Chondrocyte (in vitro differentiated cells): ENCODE measurements at regions not wholly inside any gene's neighbourhood (a gene's known extent, or its start where the extent isn't known, plus 50 kb on each side); places are given as distances from the start of the nearest gene placed in this dataset.

Experiments
- DNase-seq: peaks from one replicate; pipeline ENCODE4 v3.0.0; 2021; ENCODE audit warnings: mixed read lengths, low spot score
- H3K27ac Mint-ChIP-seq: one replicate; pipeline ENCODE4 v1.8.0; 2021; ENCODE audit warnings: mild to moderate bottlenecking, moderate library complexity, mixed read lengths; ENCODE audit not compliant: unreplicated experiment
- H3K27me3 Mint-ChIP-seq: 2 replicates; pipeline ENCODE4 v1.8.0; 2021; ENCODE audit warnings: low read depth, mixed read lengths
- H3K36me3 Mint-ChIP-seq: 2 replicates; pipeline ENCODE4 v1.8.0; 2021; ENCODE audit warnings: low read depth, mixed read lengths
- H3K4me1 Mint-ChIP-seq: 2 replicates; pipeline ENCODE4 v1.8.0; 2021; ENCODE audit warnings: low read depth, mild to moderate bottlenecking, mixed read lengths
- H3K4me3 Mint-ChIP-seq: one replicate; pipeline ENCODE4 v1.8.0; 2021; ENCODE audit warnings: mild to moderate bottlenecking, moderate library complexity, mixed read lengths; ENCODE audit not compliant: unreplicated experiment
- H3K9me3 Mint-ChIP-seq: 2 replicates; pipeline ENCODE4 v1.8.0; 2021; ENCODE audit warnings: low read depth, mixed read lengths
- TF ChIP-seq, protein P1 (sequence below): fragments of 200-600 bp; sonication (generic); IDR thresholded peaks from 2 replicates; pipeline ENCODE4 v1.5.0; 2021; ENCODE audit warnings: antibody characterized with exemption, mild to moderate bottlenecking, moderate library complexity

DNA sequence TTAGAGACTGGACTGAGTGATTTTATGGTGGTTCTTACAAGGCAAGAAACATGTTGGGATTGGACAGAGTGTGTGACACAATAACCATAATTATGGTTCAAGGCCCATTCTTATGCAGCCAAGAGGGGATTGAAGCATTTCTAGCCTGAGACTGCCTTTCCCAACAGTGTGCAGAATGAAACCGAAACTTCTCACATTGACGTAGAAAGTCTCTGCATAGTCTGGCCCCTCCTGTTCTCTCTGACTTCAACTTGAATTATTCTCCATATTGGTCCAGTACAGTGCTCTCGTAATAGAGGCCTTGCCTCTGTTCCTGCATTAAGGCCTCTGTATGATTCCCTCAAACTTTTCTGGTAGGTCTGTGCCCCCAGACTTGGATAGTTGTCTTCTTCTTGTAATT is 138.3 kb downstream of the DIPK2A start:
- TF ChIP-seq, protein P1, sequence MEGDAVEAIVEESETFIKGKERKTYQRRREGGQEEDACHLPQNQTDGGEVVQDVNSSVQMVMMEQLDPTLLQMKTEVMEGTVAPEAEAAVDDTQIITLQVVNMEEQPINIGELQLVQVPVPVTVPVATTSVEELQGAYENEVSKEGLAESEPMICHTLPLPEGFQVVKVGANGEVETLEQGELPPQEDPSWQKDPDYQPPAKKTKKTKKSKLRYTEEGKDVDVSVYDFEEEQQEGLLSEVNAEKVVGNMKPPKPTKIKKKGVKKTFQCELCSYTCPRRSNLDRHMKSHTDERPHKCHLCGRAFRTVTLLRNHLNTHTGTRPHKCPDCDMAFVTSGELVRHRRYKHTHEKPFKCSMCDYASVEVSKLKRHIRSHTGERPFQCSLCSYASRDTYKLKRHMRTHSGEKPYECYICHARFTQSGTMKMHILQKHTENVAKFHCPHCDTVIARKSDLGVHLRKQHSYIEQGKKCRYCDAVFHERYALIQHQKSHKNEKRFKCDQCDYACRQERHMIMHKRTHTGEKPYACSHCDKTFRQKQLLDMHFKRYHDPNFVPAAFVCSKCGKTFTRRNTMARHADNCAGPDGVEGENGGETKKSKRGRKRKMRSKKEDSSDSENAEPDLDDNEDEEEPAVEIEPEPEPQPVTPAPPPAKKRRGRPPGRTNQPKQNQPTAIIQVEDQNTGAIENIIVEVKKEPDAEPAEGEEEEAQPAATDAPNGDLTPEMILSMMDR = no peak
- no peak overlapping the region for H3K27ac Mint-ChIP-seq
- no peaks in the 10 kb centered on the region for H3K27me3 Mint-ChIP-seq

DNA sequence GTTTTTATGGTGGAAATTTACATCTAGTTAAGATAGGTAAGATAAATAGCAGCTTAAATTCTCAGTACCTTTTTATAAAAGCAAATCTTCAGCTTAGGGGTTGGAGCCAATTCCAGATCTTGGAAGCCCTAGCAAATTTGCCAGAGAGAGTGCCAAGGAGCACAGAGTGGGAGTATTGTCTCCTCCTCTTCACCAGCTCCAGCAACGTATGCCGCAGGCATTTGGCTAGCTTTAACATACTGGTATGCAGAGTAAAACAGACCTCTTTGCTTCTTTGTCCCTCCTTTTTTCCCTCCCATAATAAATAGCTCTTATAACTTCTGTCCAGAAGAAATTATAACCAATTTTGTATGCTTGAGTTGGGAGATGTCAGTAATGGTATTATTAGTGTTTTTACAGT is 140.4 kb downstream of the DIPK2A start:
- Mint-ChIP-seq H3K9me3 (no peaks in the 10 kb centered on the region), H3K4me1 (peaks cover 12% of the 10 kb centered on the region), H3K4me3 (no peak overlapping the region), H3K36me3 (no peaks in the 10 kb centered on the region), H3K27ac (no peak overlapping the region), H3K27me3 (no peaks in the 10 kb centered on the region)
- TF ChIP-seq, protein P1 = no peak
- no peak for DNase-seq

More for the DNA sequence above, 138.3 kb downstream of the DIPK2A start:
- Mint-ChIP-seq H3K9me3 (no peaks in the 10 kb centered on the region), H3K4me1 (peaks cover 14% of the 10 kb centered on the region), H3K4me3 (no peak overlapping the region), H3K36me3 (no peaks in the 10 kb centered on the region)
- no peak for DNase-seq

DNA sequence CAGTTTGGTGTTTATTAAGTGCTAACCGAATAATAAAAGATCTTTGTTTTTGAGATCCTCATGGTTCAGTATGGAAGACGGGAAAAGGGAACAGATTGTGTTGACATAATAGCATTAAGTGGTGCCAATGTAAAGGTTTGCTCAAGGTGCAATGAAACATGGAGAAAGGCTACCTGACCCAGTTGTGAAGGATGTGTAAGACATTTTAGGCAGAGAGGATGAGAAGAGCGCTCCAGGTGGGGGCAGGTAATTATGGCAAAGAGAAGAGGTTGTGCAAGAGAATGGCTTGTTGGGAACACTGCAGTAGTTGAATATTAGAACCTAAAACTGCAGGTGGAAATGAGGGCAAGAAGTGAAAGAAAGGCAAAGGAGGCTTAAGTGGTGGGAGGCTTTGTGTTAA is 140.8 kb downstream of the DIPK2A start:
- H3K27ac Mint-ChIP-seq = no peak overlapping the region
- no peak for DNase-seq
- peaks cover 12% of the 10 kb centered on the region for H3K4me1 Mint-ChIP-seq
- no peaks in the 10 kb centered on the region for H3K27me3 Mint-ChIP-seq
- H3K9me3 Mint-ChIP-seq = no peaks in the 10 kb centered on the region
- no peaks in the 10 kb centered on the region for H3K36me3 Mint-ChIP-seq
- TF ChIP-seq, protein P1 = no peak
- H3K4me3 Mint-ChIP-seq = no peak overlapping the region

DNA sequence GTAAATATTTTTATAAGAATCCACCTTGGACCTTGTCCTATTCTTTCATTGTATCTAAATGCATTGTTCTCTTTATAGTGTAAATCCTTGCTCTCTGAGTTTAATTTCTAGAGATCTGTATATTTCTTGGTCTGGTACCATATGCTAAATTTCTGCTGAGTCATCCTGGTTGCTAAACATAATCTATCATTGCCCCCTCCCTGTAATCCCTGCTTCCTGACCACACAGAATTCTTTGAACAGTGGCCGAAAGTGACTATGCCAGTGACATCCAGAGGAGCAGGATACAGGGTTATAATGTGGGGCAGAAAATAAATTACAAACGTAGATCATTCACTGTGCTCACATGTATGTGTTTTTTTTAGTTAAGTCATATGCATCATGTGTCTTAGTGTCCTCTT is 143.1 kb downstream of the DIPK2A start:
- Mint-ChIP-seq H3K4me1 (peaks cover 16% of the 10 kb centered on the region), H3K27me3 (no peaks in the 10 kb centered on the region), H3K9me3 (no peaks in the 10 kb centered on the region), H3K36me3 (no peaks in the 10 kb centered on the region), H3K4me3 (no peak overlapping the region), H3K27ac (no peak overlapping the region)
- no peak for DNase-seq
- TF ChIP-seq, protein P1 = no peak

DNA sequence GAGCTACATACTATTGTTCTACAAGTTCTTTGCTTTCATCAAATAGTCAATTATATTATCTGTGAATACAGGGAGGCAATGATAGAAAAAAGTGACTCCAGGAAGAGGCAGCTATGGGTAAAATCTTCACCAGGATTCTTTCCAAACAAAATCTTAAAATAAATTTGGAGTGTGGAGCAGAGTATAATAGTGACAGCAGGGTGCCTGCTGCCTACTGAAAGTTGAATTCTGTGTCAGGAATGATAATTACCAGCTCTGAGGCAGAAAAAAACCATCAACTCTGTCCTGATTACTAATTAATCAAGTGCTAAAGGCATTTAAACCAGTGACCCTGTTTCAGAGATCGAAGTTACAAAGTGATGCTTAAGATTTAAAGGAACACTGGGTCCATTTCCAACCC is 148.0 kb downstream of the DIPK2A start:
- TF ChIP-seq, protein P1 = no peak
- H3K27me3 Mint-ChIP-seq = no peaks in the 10 kb centered on the region
- no peaks in the 10 kb centered on the region for H3K36me3 Mint-ChIP-seq
- peaks cover 12% of the 10 kb centered on the region for H3K4me1 Mint-ChIP-seq
- no peak for DNase-seq
- H3K27ac Mint-ChIP-seq = no peak overlapping the region
- H3K9me3 Mint-ChIP-seq = no peaks in the 10 kb centered on the region
- H3K4me3 Mint-ChIP-seq = no peak overlapping the region
